CD4-positive, alpha-beta T cell (primary cell): ENCODE measurements at regions not wholly inside any gene's neighbourhood (a gene's known extent, or its start where the extent isn't known, plus 50 kb on each side); places are given as distances from the start of the nearest gene placed in this dataset.
"Not testable (repeated sequence)": the region's sequence is repeated elsewhere in the genome, so short reads cannot be mapped to it uniquely, and the experiment has no call there.

ENCODE experiments used
- ATAC-seq: fragments of 200-7000 bp; cut with Tn5 transposase; one replicate; pipeline ENCODE4 v1.10.0; 2022; ENCODE audit warnings: mild to moderate bottlenecking; ENCODE audit not compliant: poor library complexity
- CTCF ChIA-PET: fragments of 350-600 bp; sonication (Branson Sonifier 250); formaldehyde crosslinking; loops from one replicate; lab custom pipeline; 2021; ENCODE audit warnings: antibody characterized with exemption, inconsistent platforms; lab: Charles Lee
- POLR2A ChIA-PET: fragments of 350-600 bp; sonication (Branson Sonifier 250); formaldehyde crosslinking; loops from one replicate; lab custom pipeline; 2021; ENCODE audit warnings: antibody characterized with exemption, inconsistent platforms; lab: Charles Lee
- DNase-seq, 14 experiments: peaks; one replicate each; pipeline ENCODE4 v3.0.0-alpha.2; 2013 to 2020; ENCODE audit warnings: mixed read lengths in 2 of 14
- H3K27ac ChIP-seq, 2 donors: one replicate each; pipeline versions ENCODE4 v1.5.1 to v1.7.0; 2013; ENCODE audit warnings: low read length in 2 of 2, low read depth in 1 of 2, mild to moderate bottlenecking in 1 of 2
- H3K27me3 ChIP-seq, 2 experiments: 1 replicate in 1 of 2; 2 replicates in 1 of 2; pipeline versions ENCODE4 v1.6.1 to v1.7.0; 2013; ENCODE audit warnings: low read length in 2 of 2, control low read depth in 1 of 2, mild to moderate bottlenecking in 1 of 2, moderate library complexity in 1 of 2; ENCODE audit not compliant: insufficient read depth in 2 of 2, control insufficient read depth in 1 of 2
- H3K36me3 ChIP-seq: one replicate; pipeline ENCODE4 v1.6.1; 2013; ENCODE audit warnings: low read length, control low read depth; ENCODE audit not compliant: insufficient read depth
- H3K4me1 ChIP-seq: one replicate; pipeline ENCODE4 v1.6.1; 2013; ENCODE audit warnings: low read length, control low read depth; ENCODE audit not compliant: insufficient read depth
- H3K4me3 ChIP-seq: one replicate; pipeline ENCODE4 v1.5.1; 2013; ENCODE audit warnings: mild to moderate bottlenecking, low read length, moderate library complexity
- H3K9me3 ChIP-seq, 2 experiments: 1 replicate in 1 of 2; 2 replicates in 1 of 2; pipeline versions ENCODE4 v1.6.1 to v1.7.0; 2013; ENCODE audit warnings: low read length in 2 of 2, mild to moderate bottlenecking in 2 of 2, control low read depth in 1 of 2, moderate library complexity in 1 of 2; ENCODE audit not compliant: control insufficient read depth in 1 of 2, insufficient read depth in 1 of 2
- H3K27ac Mint-ChIP-seq: one replicate; pipeline ENCODE4 v1.8.0; 2020; ENCODE audit warnings: mixed read lengths
- H3K27me3 Mint-ChIP-seq: one replicate; pipeline ENCODE4 v1.8.0; 2021; ENCODE audit warnings: mixed read lengths
- H3K36me3 Mint-ChIP-seq: one replicate; pipeline ENCODE4 v1.8.0; 2021; ENCODE audit warnings: low read depth, mixed read lengths
- H3K4me1 Mint-ChIP-seq: one replicate; pipeline ENCODE4 v1.8.0; 2021; ENCODE audit warnings: low read depth, mixed read lengths
- H3K4me3 Mint-ChIP-seq: one replicate; pipeline ENCODE4 v1.8.0; 2020; ENCODE audit warnings: mild to moderate bottlenecking, mixed read lengths
- H3K9me3 Mint-ChIP-seq: one replicate; pipeline ENCODE4 v1.8.0; 2020; ENCODE audit warnings: mixed read lengths
- intact Hi-C, 2 experiments: fragments of 100-400 bp; cut with DNase I in 1 of 2; cut with micrococcal nuclease in 1 of 2; formaldehyde crosslinking; loops; one replicate each; pipeline versions ENCODE4 v1.15.1 to v1.9.0; 2023 to 2025; cut with DNase I, micrococcal nuclease
- TF ChIP-seq, protein P1 (sequence below): fragments of 200-600 bp; IDR thresholded peaks from one replicate; pipeline ENCODE4 v1.8.0; 2022; ENCODE audit warnings: antibody characterized with exemption, mild to moderate bottlenecking

DNA sequence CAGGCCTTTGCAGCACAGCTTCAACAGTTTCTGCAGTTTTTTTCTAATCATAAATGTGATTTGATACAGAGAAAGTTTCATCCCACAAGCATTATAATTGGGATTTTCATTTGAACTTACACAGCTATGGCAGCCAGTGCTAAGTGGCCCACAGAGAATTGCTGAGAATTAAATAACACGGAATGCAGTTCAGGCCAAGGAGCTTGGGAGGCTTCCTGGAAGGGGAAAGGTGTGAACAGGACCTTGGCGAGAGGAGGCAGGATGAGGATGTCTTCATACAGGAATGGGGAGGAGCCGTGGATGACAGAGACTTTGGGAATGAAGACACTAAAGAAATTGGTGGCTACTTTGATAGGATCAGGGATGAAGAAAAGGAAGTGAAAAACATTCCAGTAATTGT lies 95.3 kb downstream of the ZNF22 start:
- no peak overlapping the region for H3K4me3 Mint-ChIP-seq
- no peak overlapping the region for H3K27ac Mint-ChIP-seq
- DNase-seq, result no peak
- Histone ChIP-seq H3K36me3 (no peaks in the 10 kb centered on the region), H3K4me1 (no peaks in the 10 kb centered on the region), H3K27ac (no peak overlapping the region), H3K9me3 (no peaks in the 10 kb centered on the region), H3K4me3 (no peak overlapping the region), H3K27me3 (peaks cover 14 to 34% of the 10 kb centered on the region in 2 experiments)
- ChIA-PET CTCF (no interaction called here), POLR2A (no interaction called here)
- no peaks in the 10 kb centered on the region for H3K4me1 Mint-ChIP-seq
- no peaks in the 10 kb centered on the region for H3K36me3 Mint-ChIP-seq
- no peak for ATAC-seq
- H3K27me3 Mint-ChIP-seq, result peaks cover 74% of the 10 kb centered on the region
- TF ChIP-seq, protein P1, sequence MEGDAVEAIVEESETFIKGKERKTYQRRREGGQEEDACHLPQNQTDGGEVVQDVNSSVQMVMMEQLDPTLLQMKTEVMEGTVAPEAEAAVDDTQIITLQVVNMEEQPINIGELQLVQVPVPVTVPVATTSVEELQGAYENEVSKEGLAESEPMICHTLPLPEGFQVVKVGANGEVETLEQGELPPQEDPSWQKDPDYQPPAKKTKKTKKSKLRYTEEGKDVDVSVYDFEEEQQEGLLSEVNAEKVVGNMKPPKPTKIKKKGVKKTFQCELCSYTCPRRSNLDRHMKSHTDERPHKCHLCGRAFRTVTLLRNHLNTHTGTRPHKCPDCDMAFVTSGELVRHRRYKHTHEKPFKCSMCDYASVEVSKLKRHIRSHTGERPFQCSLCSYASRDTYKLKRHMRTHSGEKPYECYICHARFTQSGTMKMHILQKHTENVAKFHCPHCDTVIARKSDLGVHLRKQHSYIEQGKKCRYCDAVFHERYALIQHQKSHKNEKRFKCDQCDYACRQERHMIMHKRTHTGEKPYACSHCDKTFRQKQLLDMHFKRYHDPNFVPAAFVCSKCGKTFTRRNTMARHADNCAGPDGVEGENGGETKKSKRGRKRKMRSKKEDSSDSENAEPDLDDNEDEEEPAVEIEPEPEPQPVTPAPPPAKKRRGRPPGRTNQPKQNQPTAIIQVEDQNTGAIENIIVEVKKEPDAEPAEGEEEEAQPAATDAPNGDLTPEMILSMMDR, result no peak
- H3K9me3 Mint-ChIP-seq, result no peaks in the 10 kb centered on the region
- intact Hi-C loops, result no loop called here

- Mint-ChIP-seq H3K9me3 (no peaks in the 10 kb centered on the region), H3K4me1 (no peaks in the 10 kb centered on the region), H3K27ac (no peak overlapping the region), H3K4me3 (no peak overlapping the region), H3K36me3 (no peaks in the 10 kb centered on the region), H3K27me3 (peaks cover 71% of the 10 kb centered on the region)
- TF ChIP-seq, protein P1, result no peak
- ChIA-PET POLR2A (no interaction called here), CTCF (no interaction called here)
- Histone ChIP-seq H3K4me1 (no peaks in the 10 kb centered on the region), H3K36me3 (no peaks in the 10 kb centered on the region), H3K27me3 (peaks cover 0 to 18% of the 10 kb centered on the region in 2 experiments), H3K9me3 (no peaks in the 10 kb centered on the region), H3K4me3 (no peak overlapping the region), H3K27ac (no peak overlapping the region)
- DNase-seq, result no peak
- intact Hi-C loops, result no loop called here
- no peak for ATAC-seq
These were observed 99.7 kb downstream of the ZNF22 start for GRCh38 chr10:45100429-45100828.

DNA sequence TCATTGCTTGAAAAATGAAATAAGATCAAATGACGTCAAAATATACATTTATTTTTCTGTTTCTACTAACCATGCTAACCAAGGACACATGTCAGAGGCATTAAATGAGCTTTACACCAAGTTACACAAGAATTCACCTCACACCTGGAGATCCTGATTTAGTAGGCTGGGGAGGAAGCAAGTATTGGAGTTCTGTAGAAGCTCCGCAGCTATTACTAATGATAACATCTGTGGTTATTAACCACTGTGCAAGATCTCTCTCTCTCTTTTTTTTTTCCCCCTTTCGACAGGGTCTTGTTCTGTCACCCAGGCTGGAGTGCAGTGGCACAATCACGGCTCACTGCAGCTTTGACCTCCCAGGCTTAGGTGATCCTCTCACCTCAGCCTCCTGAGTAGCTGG lies 104.0 kb downstream of the ZNF22 start:
- no peaks in the 10 kb centered on the region for H3K36me3 ChIP-seq
- TF ChIP-seq, protein P1, result no peak
- ChIA-PET CTCF (no interaction called here), POLR2A (no interaction called here)
- peaks cover 3 to 12% of the 10 kb centered on the region in 2 experiments for H3K27me3 ChIP-seq
- intact Hi-C loops, result no loop called here
- ATAC-seq, result no peak
- Mint-ChIP-seq H3K9me3 (no peaks in the 10 kb centered on the region), H3K4me3 (no peak overlapping the region), H3K36me3 (no peaks in the 10 kb centered on the region), H3K4me1 (no peaks in the 10 kb centered on the region), H3K27me3 (peaks cover 67% of the 10 kb centered on the region), H3K27ac (no peak overlapping the region)
- no peaks in the 10 kb centered on the region for H3K9me3 ChIP-seq
- H3K27ac ChIP-seq, result no peak overlapping the region
- H3K4me3 ChIP-seq, result no peak overlapping the region
- no peak for DNase-seq
- no peaks in the 10 kb centered on the region for H3K4me1 ChIP-seq

DNA sequence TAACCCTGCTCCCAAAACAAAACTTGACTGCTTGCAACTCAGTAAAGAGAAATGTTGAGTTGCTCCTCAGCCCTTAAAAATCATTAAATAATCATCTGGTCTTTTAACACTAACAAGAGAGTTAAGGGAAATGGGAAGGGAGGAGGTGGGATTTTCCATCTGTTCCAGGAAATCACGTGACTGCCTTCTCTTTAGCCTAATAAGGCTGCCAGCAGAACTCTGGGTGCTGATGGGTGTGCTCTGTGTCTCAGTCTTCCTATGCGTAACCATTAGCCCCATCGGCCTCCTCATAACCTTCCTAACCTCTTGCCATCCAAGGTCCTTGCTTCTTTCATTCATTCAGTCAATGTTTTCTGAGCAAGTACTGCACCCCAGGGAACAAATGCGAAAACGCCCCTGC lies 104.6 kb downstream of the ZNF22 start:
- H3K36me3 ChIP-seq, H3K27ac ChIP-seq, intact Hi-C loops, CTCF ChIA-PET, POLR2A ChIA-PET, H3K36me3 Mint-ChIP-seq, H3K4me3 Mint-ChIP-seq, H3K9me3 Mint-ChIP-seq, H3K27ac Mint-ChIP-seq, H3K4me1 Mint-ChIP-seq, H3K4me1 ChIP-seq, DNase-seq, H3K9me3 ChIP-seq, H3K27me3 ChIP-seq, ATAC-seq, H3K4me3 ChIP-seq: not testable (repeated sequence)
- H3K27me3 Mint-ChIP-seq, result peaks cover 61% of the 10 kb centered on the region
